Heart right ventricle (tissue), 16 donors: ENCODE measurements at regions not wholly inside any gene's neighbourhood (a gene's known extent, or its start where the extent isn't known, plus 50 kb on each side); places are given as distances from the start of the nearest gene placed in this dataset.
A peak's percentile ranks its signal among the peaks of the same experiment; 100 is the strongest.

ENCODE experiments used
- ATAC-seq, 8 donors: fragments of 200-7000 bp; cut with Tn5 transposase; one replicate each; pipeline ENCODE4 v1.9.1; 2020; ENCODE audit warnings: mild to moderate bottlenecking in 8 of 8, moderate library complexity in 8 of 8, moderate number of reproducible peaks in 1 of 8
- DNase-seq, 2 donors: peaks; one replicate each; pipeline ENCODE4 v3.0.0-alpha.2; 2020
- H3K27ac ChIP-seq, 10 donors: fragments of 200-600 bp; sonication (generic) in 2 of 10; one replicate each; pipeline versions ENCODE4 v1.5.0 to v1.8.0; 2020 to 2022; ENCODE audit warnings: mild to moderate bottlenecking in 3 of 10
- H3K27me3 ChIP-seq, 7 donors: fragments of 200-600 bp; one replicate each; pipeline ENCODE4 v1.8.0; 2021 to 2022; ENCODE audit warnings: mild to moderate bottlenecking in 2 of 7
- H3K36me3 ChIP-seq, 9 donors: fragments of 200-600 bp; sonication (generic) in 1 of 9; one replicate each; pipeline versions ENCODE4 v1.5.0 to v1.8.0; 2020 to 2022; ENCODE audit warnings: mild to moderate bottlenecking in 2 of 9
- H3K4me1 ChIP-seq, 9 donors: fragments of 200-600 bp; sonication (generic) in 1 of 9; one replicate each; pipeline versions ENCODE4 v1.5.0 to v1.8.0; 2020 to 2022; ENCODE audit warnings: mild to moderate bottlenecking in 4 of 9
- H3K4me3 ChIP-seq, 10 donors: fragments of 200-600 bp; sonication (generic) in 2 of 10; one replicate each; pipeline versions ENCODE4 v1.5.0 to v1.8.0; 2020 to 2022; ENCODE audit warnings: mild to moderate bottlenecking in 7 of 10, moderate library complexity in 2 of 10
- H3K9me3 ChIP-seq, 11 donors: fragments of 200-600 bp in 10 of 11; sonication (generic) in 2 of 11; one replicate each; pipeline versions ENCODE4 v1.5.0 to v1.8.0; 2013 to 2022; ENCODE audit warnings: mild to moderate bottlenecking in 2 of 11, control low read depth in 1 of 11, moderate library complexity in 1 of 11
- CTCF ChIP-seq, 9 donors: fragments of 200-600 bp; sonication (generic) in 2 of 9; IDR thresholded peaks; one replicate each; pipeline versions ENCODE4 v1.5.0 to v1.8.0; 2021 to 2022; ENCODE audit warnings: antibody characterized with exemption in 9 of 9, mild to moderate bottlenecking in 5 of 9, moderate library complexity in 1 of 9
- WGBS, 2 donors: extraction: QIAGEN DNeasy Blood & Tissue Kit; methylation state at CpG; one replicate each; pipeline ENCODE4 v1.1.7; 2013; ENCODE audit warnings: inconsistent platforms in 1 of 2; 5-methylcytosine and 5-hydroxymethylcytosine counted together
- intact Hi-C, 10 donors: fragments of 100-400 bp; cut with DNase I; formaldehyde crosslinking; loops; one replicate each; pipeline versions ENCODE4 v1.11.1 to v1.14.2; 2022
- donor health status: Arrhythmogenic right ventricular cardiomyopathy.
- donor health status: ischemic (EF 13 %, LVEDD 7.1; RV severe dilation, severe dysfunction).
- donor health status: healthy with polysubstance abuse.
- donor health status: DM: no; HTN: yes; CAD: no.
- donor health status: DM: no; HTN: no; CAD: no.
- donor health status: ischemic (EF 25% LVEDD 6.9; RV normal size, moderate dysfunction).
- donor health status: ischemic (EF 25% LVEDD 5.7; RV mildly dilated, moderate dysfunction).
- donor health status: healthy.
- donor health status: DM: yes; HTN: yes; CAD: no.
- donor health status: Ischemic cardiomyopathy.
- donor health status: ischemic (EF 35%, LVEDD 5.7; RV mildly dilated, moderate dysfunction).
- donor health status: nonischemic (EF 11% LVEDD 7.7; RV severe dilation, severe dysfunction).
- donor health status: DM: yes; HTN: yes; CAD: no.
- donor health status: PGD.
- donor health status: ischemic (EF 29% LVEDD 5.4; RV normal size, mild dysfunction).
- donor health status: nonischemic (EF 23%, LVEDD 6.1; RV moderate dilation, normal function).

GRCh38 chr9:7284517-7284916 lies 515.1 kb downstream of the DMAC1 start:
- no peak for ATAC-seq
- no peak overlapping the region for H3K27ac ChIP-seq
- intact Hi-C loops: loop anchor here in 1 of 10 donors (10.0 kb wide), 1 partner anchor 60 kb away; no protein-coding TSS in a partner anchor
- H3K4me1 ChIP-seq: no peaks in the 10 kb centered on the region
- H3K9me3 ChIP-seq: peaks cover 0 to 15% (median 0%) of the 10 kb centered on the region in 11 donors
- H3K4me3 ChIP-seq: no peak overlapping the region
- WGBS, 2 donors: 44 to 54% methylated on average over 2 of the region's 2 CpGs
- TF ChIP-seq CTCF (IDR thresholded peaks at IDR 0.05): no peak
- DNase-seq: no peak
- H3K36me3 ChIP-seq: no peaks in the 10 kb centered on the region
- H3K27me3 ChIP-seq: peaks cover 0 to 4% (median 0%) of the 10 kb centered on the region in 7 donors

- H3K27ac ChIP-seq: no peak overlapping the region
- ATAC-seq (no peak), DNase-seq (no peak)
- H3K36me3 ChIP-seq: no peaks in the 10 kb centered on the region
- peaks cover 0 to 4% (median 0%) of the 10 kb centered on the region in 7 donors for H3K27me3 ChIP-seq
- peaks cover 0 to 16% (median 0%) of the 10 kb centered on the region in 11 donors for H3K9me3 ChIP-seq
- no peak for TF ChIP-seq CTCF (IDR thresholded peaks at IDR 0.05)
- no peaks in the 10 kb centered on the region for H3K4me1 ChIP-seq
- intact Hi-C loops: loop anchor here in 1 of 10 donors (10.0 kb wide), 1 partner anchor 59 kb away; no protein-coding TSS in a partner anchor
- no peak overlapping the region for H3K4me3 ChIP-seq
- WGBS, 2 donors: 91 to 92% methylated on average over 1 of the region's 1 CpG
Observed at GRCh38 chr9:7284117-7284516, 515.5 kb downstream of the DMAC1 start.

GRCh38 chr9:7273575-7273974 lies 515.8 kb downstream of the KDM4C start:
- intact Hi-C loops: loop anchor here in 5 of 10 donors (2.0 to 10.0 kb wide), 3 partner anchors 261 to 264 kb away; no protein-coding TSS in a partner anchor
- 49 to 57% methylated on average over 5 of the region's 5 CpGs for WGBS, 2 donors
- no peaks in the 10 kb centered on the region for H3K4me1 ChIP-seq
- H3K27ac ChIP-seq: no peak overlapping the region
- H3K4me3 ChIP-seq: no peak overlapping the region
- ATAC-seq (peak in 6 of 8 donors; percentile 50 to 78 (median 59)), DNase-seq (peak in 1 of 2 donors; percentile 19)
- TF ChIP-seq CTCF (IDR thresholded peaks at IDR 0.05): peak in 8 of 9 donors; percentile 24 to 75 (median 62)
- H3K27me3 ChIP-seq: no peaks in the 10 kb centered on the region
- peaks cover 0 to 8% (median 0%) of the 10 kb centered on the region in 11 donors for H3K9me3 ChIP-seq
- no peaks in the 10 kb centered on the region for H3K36me3 ChIP-seq

- H3K9me3 ChIP-seq: no peaks in the 10 kb centered on the region
- intact Hi-C loops: loop anchor here in 2 of 10 donors (10.0 kb wide), 2 partner anchors 212 to 278 kb away; no protein-coding TSS in a partner anchor
- H3K4me1 ChIP-seq: no peaks in the 10 kb centered on the region
- ATAC-seq (no peak), DNase-seq (no peak)
- H3K27me3 ChIP-seq: peaks cover 0 to 9% (median 0%) of the 10 kb centered on the region in 7 donors
- no peak for TF ChIP-seq CTCF (IDR thresholded peaks at IDR 0.05)
- 77 to 82% methylated on average over 14 of the region's 14 CpGs for WGBS, 2 donors
- no peak overlapping the region for H3K4me3 ChIP-seq
- no peak overlapping the region for H3K27ac ChIP-seq
- H3K36me3 ChIP-seq: no peaks in the 10 kb centered on the region
Observed at GRCh38 chr9:7266911-7267595, 509.3 kb downstream of the KDM4C start.
